HCT116 (cell line): ENCODE measurements at regions not wholly inside any gene's neighbourhood (a gene's known extent, or its start where the extent isn't known, plus 50 kb on each side); places are given as distances from the start of the nearest gene placed in this dataset.

Experiments used
- ATAC-seq: fragments of 200-7000 bp; cut with Tn5 transposase; 2 replicates; pipeline ENCODE4 v1.9.1; 2020; ENCODE audit warnings: mild to moderate bottlenecking, moderate library complexity
- BruUV-seq: library from RNA; stranded (reverse); fragments of 400-500 nt; replicated peaks from 2 replicates; lab custom pipeline; 2021; lab: Mats Ljungman, UMichigan
- CTCF ChIA-PET: fragments of 300-600 bp; sonication (Branson Sonifier 250); formaldehyde crosslinking; loops from one replicate; lab custom pipeline; 2021; ENCODE audit warnings: antibody characterized with exemption; lab: Charles Lee
- POLR2A ChIA-PET: fragments of 300-600, 350-600 bp; sonication (Branson Sonifier 250); formaldehyde crosslinking; loops from one replicate; lab custom pipeline; 2021; ENCODE audit warnings: antibody characterized with exemption; lab: Charles Lee
- RAD21 ChIA-PET, 2 experiments: fragments of 300-600 bp; sonication (Branson Sonifier 250); formaldehyde crosslinking; loops; one replicate each; lab custom pipeline; 2023; ENCODE audit warnings: low total read pairs in 2 of 2; ENCODE audit not compliant: uncharacterized antibody in 2 of 2, unreplicated experiment in 2 of 2, low non-redundant PET in 1 of 2; lab: Charles Lee
- DNase-seq: peaks from one replicate; pipeline ENCODE4 v3.0.0-alpha.2; 2010; ENCODE audit warnings: low read depth, low spot score
- H2AFZ ChIP-seq: fragments of 200-600 bp; shearing (Covaris generic), sonication (generic); 2 replicates; pipeline ENCODE4 v1.6.1; 2017; ENCODE audit warnings: low read depth, mixed run types, mixed read lengths, antibody characterized with exemption, low read length; ENCODE audit not compliant: poor library complexity, severe bottlenecking
- H3K27ac ChIP-seq: 2 replicates; pipeline ENCODE4 v1.5.1; 2012; ENCODE audit warnings: low read depth, low read length
- H3K27me3 ChIP-seq: fragments of 200-600 bp; sonication (generic); 2 replicates; pipeline ENCODE4 v1.6.1; 2016; ENCODE audit warnings: mixed run types, low read length, mixed read lengths; ENCODE audit not compliant: insufficient read depth
- H3K36me3 ChIP-seq, 2 experiments: fragments of 200-500 bp in 1 of 2; fragments of 200-600 bp in 1 of 2; sonication (Bioruptor generic) in 1 of 2; sonication (generic) in 1 of 2; 2 replicates each; pipeline versions ENCODE4 v1.5.1 to v1.6.1; 2014 to 2016; ENCODE audit warnings: low read length in 2 of 2, inconsistent platforms in 1 of 2, mixed read lengths in 1 of 2, mixed run types in 1 of 2; ENCODE audit not compliant: insufficient read depth in 2 of 2, control insufficient read depth in 1 of 2
- H3K4me1 ChIP-seq, 2 experiments: fragments of 200-600 bp in 1 of 2; sonication (generic) in 1 of 2; 2 replicates each; pipeline versions ENCODE4 v1.5.1 to v1.6.1; 2012 to 2017; ENCODE audit warnings: low read length in 2 of 2, inconsistent platforms in 1 of 2, mild to moderate bottlenecking in 1 of 2, mixed read lengths in 1 of 2, mixed run types in 1 of 2, moderate library complexity in 1 of 2; ENCODE audit not compliant: insufficient read depth in 2 of 2, control insufficient read depth in 1 of 2
- H3K4me2 ChIP-seq: fragments of 200-600 bp; sonication (generic); 2 replicates; pipeline ENCODE4 v1.6.1; 2017; ENCODE audit warnings: mixed run types, low read length, mixed read lengths
- H3K4me3 ChIP-seq, 2 experiments: fragments of 200-600 bp in 1 of 2; sonication (generic) in 1 of 2; replicated peaks in 1 of 2; 2 replicates each; pipeline ENCODE4 v1.5.1; 2011 to 2016; ENCODE audit warnings: low read length in 2 of 2, control low read depth in 1 of 2, low read depth in 1 of 2, mild to moderate bottlenecking in 1 of 2, mixed read lengths in 1 of 2, mixed run types in 1 of 2
- H3K79me2 ChIP-seq: fragments of 200-600 bp; sonication (generic); 2 replicates; pipeline ENCODE4 v1.6.1; 2017; ENCODE audit warnings: mild to moderate bottlenecking, mixed run types, low read length, moderate library complexity, mixed read lengths; ENCODE audit not compliant: insufficient read depth
- H3K9ac ChIP-seq: fragments of 200-600 bp; sonication (generic); 2 replicates; pipeline ENCODE4 v1.6.1; 2016; ENCODE audit warnings: low read length, mixed read lengths
- H3K9me2 ChIP-seq: fragments of 200-600 bp; sonication (generic), shearing (Covaris generic); 2 replicates; pipeline ENCODE4 v1.6.1; 2017; ENCODE audit warnings: mixed run types, mild to moderate bottlenecking, moderate library complexity; ENCODE audit not compliant: insufficient read depth
- H3K9me3 ChIP-seq, 2 experiments: fragments of 200-500 bp in 1 of 2; fragments of 200-600 bp in 1 of 2; sonication (Bioruptor generic) in 1 of 2; sonication (generic) in 1 of 2; 2 replicates each; pipeline ENCODE4 v1.6.1; 2014 to 2017; ENCODE audit warnings: low read length in 2 of 2, mixed read lengths in 2 of 2, inconsistent platforms in 1 of 2, low read depth in 1 of 2, mild to moderate bottlenecking in 1 of 2, mixed run types in 1 of 2, moderate library complexity in 1 of 2; ENCODE audit not compliant: control insufficient read depth in 1 of 2, insufficient read depth in 1 of 2
- H4K20me1 ChIP-seq: fragments of 200-600 bp; sonication (generic), shearing (Covaris generic); 2 replicates; pipeline ENCODE4 v1.6.1; 2017; ENCODE audit warnings: mixed run types, mild to moderate bottlenecking, moderate library complexity; ENCODE audit not compliant: insufficient read depth
- ATF3 ChIP-seq: IDR thresholded peaks from 2 replicates; pipeline ENCODE4 v1.6.1; 2012
- CBX3 ChIP-seq: IDR thresholded peaks from 2 replicates; pipeline ENCODE4 v1.6.1; 2012; ENCODE audit warnings: low read depth
- CEBPB ChIP-seq: IDR thresholded peaks from 2 replicates; pipeline ENCODE4 v1.6.1; 2012; ENCODE audit warnings: low read depth
- CTCF ChIP-seq, 3 experiments: fragments of 200-600 bp in 1 of 3; sonication (generic) in 1 of 3; IDR thresholded peaks in 2 of 3; conservative IDR thresholded peaks in 1 of 3; 2 replicates each; pipeline ENCODE4 v1.5.1; 2012 to 2017; ENCODE audit warnings: low read depth in 2 of 3, low read length in 2 of 3, antibody characterized with exemption in 1 of 3, borderline replicate concordance in 1 of 3, control low read depth in 1 of 3, mild to moderate bottlenecking in 1 of 3, mixed read lengths in 1 of 3, mixed run types in 1 of 3, moderate library complexity in 1 of 3; ENCODE audit not compliant: insufficient read depth in 1 of 3
- EZH2 ChIP-seq: fragments of 200-600 bp; sonication (generic); IDR thresholded peaks from 2 replicates; pipeline ENCODE4 v1.6.1; 2017; ENCODE audit warnings: antibody characterized with exemption, mixed run types
- EZH2phosphoT487 ChIP-seq: fragments of 200-600 bp; IDR thresholded peaks from 2 replicates; pipeline ENCODE4 v1.6.1; 2018; ENCODE audit warnings: antibody characterized with exemption, borderline replicate concordance
- FOSL1 ChIP-seq: IDR thresholded peaks from 2 replicates; pipeline ENCODE4 v1.6.1; 2012; ENCODE audit warnings: low read depth
- MAX ChIP-seq: IDR thresholded peaks from 2 replicates; pipeline ENCODE4 v1.6.1; 2012
- POLR2A ChIP-seq: IDR thresholded peaks from 2 replicates; pipeline ENCODE4 v1.7.0; 2011; ENCODE audit warnings: borderline replicate concordance; ENCODE audit not compliant: insufficient read depth, insufficient read length; ENCODE audit errors: extremely low read depth
- POLR2AphosphoS5 ChIP-seq: IDR thresholded peaks from 2 replicates; pipeline ENCODE4 v1.6.1; 2011; ENCODE audit warnings: mild to moderate bottlenecking, low read depth, low read length, moderate library complexity
- RAD21 ChIP-seq: IDR thresholded peaks from 2 replicates; pipeline ENCODE4 v1.6.1; 2012; ENCODE audit warnings: low read depth, mild to moderate bottlenecking
- REST ChIP-seq: IDR thresholded peaks from 2 replicates; pipeline ENCODE4 v1.6.1; 2012; ENCODE audit warnings: low read depth
- SIN3A ChIP-seq: IDR thresholded peaks from 2 replicates; pipeline ENCODE4 v1.6.1; 2012; ENCODE audit warnings: low read depth
- SP1 ChIP-seq: IDR thresholded peaks from 2 replicates; pipeline ENCODE4 v1.6.1; 2012; ENCODE audit warnings: low read depth
- SRF ChIP-seq: IDR thresholded peaks from 2 replicates; pipeline ENCODE4 v1.6.1; 2012; ENCODE audit warnings: low read depth
- ZBTB33 ChIP-seq: IDR thresholded peaks from 2 replicates; pipeline ENCODE4 v1.6.1; 2011; ENCODE audit warnings: mild to moderate bottlenecking, low read length, moderate library complexity; ENCODE audit not compliant: insufficient replicate concordance; ENCODE audit errors: extremely low read depth
- ZNF274 ChIP-seq: fragments of 200-500 bp; sonication (Bioruptor generic); IDR thresholded peaks from 2 replicates; pipeline ENCODE4 v1.6.1; 2014; ENCODE audit warnings: mild to moderate bottlenecking, low read depth, low read length, inconsistent platforms
- intact Hi-C: fragments of 100-400 bp; cut with micrococcal nuclease; formaldehyde crosslinking; loops from 2 replicates; pipeline ENCODE4 v1.10.0; 2022

GRCh38 chr6:92587525-92587924 lies 831.8 kb downstream of the EPHA7 start:
- Histone ChIP-seq H3K4me3 (no peak overlapping the region), H3K36me3 (no peaks in the 10 kb centered on the region), H4K20me1 (no peaks in the 10 kb centered on the region), H3K4me2 (no peak overlapping the region), H3K27ac (no peak overlapping the region), H3K9ac (no peak overlapping the region), H3K27me3 (no peaks in the 10 kb centered on the region), H3K79me2 (no peaks in the 10 kb centered on the region), H3K4me1 (no peaks in the 10 kb centered on the region), H2AFZ (no peak overlapping the region), H3K9me3 (peaks cover 0 to 24% of the 10 kb centered on the region in 2 experiments; a peak in 2 of 4 replicates), H3K9me2 (no peaks in the 10 kb centered on the region)
- TF ChIP-seq CBX3: no peak
- TF ChIP-seq MAX: no peak
- TF ChIP-seq SIN3A: no peak
- TF ChIP-seq ATF3: no peak
- TF ChIP-seq ZNF274: no peak
- no peak for TF ChIP-seq REST
- no peak for TF ChIP-seq ZBTB33
- TF ChIP-seq EZH2phosphoT487: no peak
- TF ChIP-seq EZH2: no peak
- TF ChIP-seq CTCF (IDR thresholded peaks at IDR 0.05 in 2 of 3, conservative IDR thresholded peaks at IDR 0.05 in 1 of 3; ENCODE audit: borderline replicate concordance in 1 of 3, insufficient read depth in 1 of 3, low read depth in 2 of 3, low read length in 2 of 3): no peak
- TF ChIP-seq POLR2A: no peak
- TF ChIP-seq SRF: no peak
- TF ChIP-seq CEBPB: no peak
- TF ChIP-seq POLR2AphosphoS5: no peak
- TF ChIP-seq SP1: no peak
- TF ChIP-seq FOSL1: no peak
- TF ChIP-seq RAD21: no peak
- no peak for DNase-seq
- BruUV-seq: no TSS peak
- ATAC-seq: no peak
- CTCF ChIA-PET: no interaction called here
- intact Hi-C loops: no loop called here
- RAD21 ChIA-PET: no interaction called here
- POLR2A ChIA-PET: no interaction called here
